GM10266 (cell line): ENCODE measurements at regions not wholly inside any gene's neighbourhood (a gene's known extent, or its start where the extent isn't known, plus 50 kb on each side); places are given as distances from the start of the nearest gene placed in this dataset.

Experiments used
- DNase-seq: peaks from one replicate; pipeline ENCODE4 v3.0.0; 2012; ENCODE audit errors: extremely low spot score
- CTCF ChIP-seq: IDR thresholded peaks from 2 replicates; pipeline ENCODE4 v1.5.1; 2012; ENCODE audit warnings: mild to moderate bottlenecking, low read depth; ENCODE audit not compliant: control insufficient read depth, insufficient read depth; ENCODE audit errors: missing control alignments

GRCh38 chr3:139104062-139104461 lies 59.4 kb upstream of the PRR23C start:
- DNase-seq: no peak
- TF ChIP-seq CTCF: no peak

GRCh38 chr3:139105154-139105702 lies 60.5 kb upstream of the PRR23C start:
- no peak for DNase-seq
- TF ChIP-seq CTCF: no peak

DNA sequence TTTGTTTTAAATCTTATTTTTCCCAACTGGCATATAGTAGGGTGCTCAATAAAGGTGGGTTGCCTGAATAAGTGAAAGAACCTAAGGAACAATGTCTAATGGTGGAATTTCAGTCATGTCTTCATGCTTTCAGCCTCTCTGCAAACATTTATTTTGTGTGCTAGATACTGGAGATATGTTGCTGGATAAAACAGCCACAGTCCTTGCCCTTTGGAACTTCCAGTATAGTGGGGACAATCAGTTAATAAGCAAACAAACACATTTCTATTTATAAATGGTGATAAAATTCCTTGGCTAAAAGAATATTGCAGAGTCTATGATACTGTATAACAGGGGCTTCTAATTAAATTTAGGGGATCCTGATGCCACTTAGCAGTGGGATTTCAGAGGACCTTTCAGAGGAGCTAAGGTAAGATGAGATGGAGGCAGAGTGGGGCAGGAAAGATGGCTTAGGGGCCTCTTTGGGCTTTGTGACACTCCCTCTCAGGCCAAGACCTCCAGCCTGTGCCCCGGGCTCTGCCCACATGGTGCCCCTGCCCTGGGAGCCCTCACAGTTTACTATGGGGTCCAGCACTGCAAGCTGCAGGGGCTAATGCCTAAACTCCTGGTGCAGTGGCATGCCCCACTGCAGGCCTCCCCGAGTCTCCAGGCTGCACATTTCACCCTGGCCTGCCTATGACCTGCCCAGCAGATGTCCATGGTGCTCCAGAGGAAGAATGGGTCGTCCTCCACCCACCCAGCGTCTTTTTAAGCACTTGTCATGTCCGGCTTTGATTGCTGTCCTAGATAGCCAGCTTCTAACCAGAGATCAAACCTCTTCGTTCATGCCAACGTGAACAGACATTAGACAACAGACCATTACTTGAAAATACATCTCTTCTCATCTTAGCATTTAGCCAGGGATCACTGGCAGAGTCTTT lies 61.6 kb upstream of the PRR23C start:
- TF ChIP-seq CTCF: no peak
- DNase-seq: no peak

DNA sequence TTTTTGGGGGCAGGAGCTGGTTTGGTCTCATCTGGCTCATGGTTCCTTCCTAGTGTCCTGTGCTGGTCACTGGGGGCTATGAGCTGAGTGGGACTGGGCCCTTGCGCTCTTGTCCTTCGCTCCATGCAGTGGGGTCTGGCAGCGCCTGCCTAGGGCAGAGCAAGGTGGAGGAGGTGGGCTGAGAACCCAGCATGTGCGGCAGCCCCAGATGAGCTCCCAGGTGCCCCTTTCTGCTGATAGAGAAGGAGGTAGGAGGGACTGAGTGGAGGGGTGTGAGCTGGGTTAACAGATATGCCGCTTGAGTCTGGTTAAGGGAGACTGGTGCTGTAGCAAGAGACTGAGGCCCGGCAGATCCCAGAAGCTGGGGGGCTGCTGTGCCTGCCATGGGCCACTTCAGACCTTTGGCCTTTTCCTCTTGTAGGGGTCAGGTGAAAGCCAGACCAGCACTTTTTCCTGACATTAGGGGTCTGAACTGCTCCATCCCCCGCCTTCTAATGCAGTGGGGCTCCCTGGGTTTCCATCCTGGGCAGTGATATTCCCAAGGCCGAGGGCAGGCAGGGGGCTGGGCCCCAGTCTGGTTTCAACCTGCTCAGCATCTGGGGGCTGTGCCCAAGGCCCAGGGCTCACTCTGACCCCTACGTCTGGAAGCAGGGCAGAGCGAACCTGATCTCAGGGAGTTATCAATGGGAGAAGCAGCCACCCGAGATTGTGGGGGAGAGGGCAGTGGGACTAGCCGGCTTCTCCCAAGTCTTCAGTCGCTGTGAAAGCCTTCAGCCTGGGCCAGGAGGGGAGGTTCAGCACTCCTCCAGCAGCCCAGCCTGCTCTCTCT lies 62.9 kb upstream of the PRR23C start:
- TF ChIP-seq CTCF: no peak
- no peak for DNase-seq

- DNase-seq: no peak
- no peak for TF ChIP-seq CTCF
Observed at GRCh38 chr3:139108253-139108969, 63.7 kb upstream of the PRR23C start.

- TF ChIP-seq CTCF: no peak
- DNase-seq: no peak
Observed at GRCh38 chr3:139109271-139109670, 64.6 kb upstream of the PRR23C start.
